HG03039 (cell line): ENCODE measurements at regions not wholly inside any gene's neighbourhood (a gene's known extent, or its start where the extent isn't known, plus 50 kb on each side); places are given as distances from the start of the nearest gene placed in this dataset.
"Not testable (repeated sequence)": the region's sequence is repeated elsewhere in the genome, so short reads cannot be mapped to it uniquely, and the experiment has no call there.

Experiments used
- ATAC-seq: cut with Tn5 transposase; IDR thresholded peaks from one replicate; pipeline ENCODE4 v1.9.1; 2021; ENCODE audit warnings: mild to moderate bottlenecking, moderate library complexity; ENCODE audit not compliant: unreplicated experiment

GRCh38 chr22:22123118-22123959 lies 121.2 kb upstream of the VPREB1 start:
- no peak for ATAC-seq

GRCh38 chr22:22122348-22123117 lies 122.1 kb upstream of the VPREB1 start:
- ATAC-seq: no peak

- ATAC-seq: no peak
Measured at GRCh38 chr22:22121445-22121844, 123.1 kb upstream of the VPREB1 start.

- ATAC-seq: no peak
Measured at GRCh38 chr22:22120160-22120559, 124.4 kb upstream of the VPREB1 start.

- no peak for ATAC-seq
Measured at GRCh38 chr22:22118987-22119386, 125.6 kb upstream of the VPREB1 start.

GRCh38 chr22:22117864-22118544 lies 126.6 kb upstream of the VPREB1 start:
- ATAC-seq: not testable (repeated sequence)

- ATAC-seq: not testable (repeated sequence)
Measured at GRCh38 chr22:22116997-22117770, 127.4 kb upstream of the VPREB1 start.

GRCh38 chr22:22113701-22114100 lies 130.9 kb upstream of the VPREB1 start:
- ATAC-seq: no peak

- no peak for ATAC-seq
Measured at GRCh38 chr22:22112533-22113294, 130.1 kb upstream of the TOP3B start.

- ATAC-seq: no peak
Measured at GRCh38 chr22:22111983-22112382, 129.4 kb upstream of the TOP3B start.

GRCh38 chr22:22111267-22111751 lies 128.7 kb upstream of the TOP3B start:
- ATAC-seq: peak; percentile 57

- peak; percentile 66 for ATAC-seq
Measured at GRCh38 chr22:22110548-22111266, 128.1 kb upstream of the TOP3B start.

GRCh38 chr22:22109693-22110466 lies 127.3 kb upstream of the TOP3B start:
- no peak for ATAC-seq

- no peak for ATAC-seq
Measured at GRCh38 chr22:22106855-22107254, 124.3 kb upstream of the TOP3B start.

GRCh38 chr22:22105364-22105763 lies 122.8 kb upstream of the TOP3B start:
- no peak for ATAC-seq

- no peak for ATAC-seq
Measured at GRCh38 chr22:22103078-22103875, 120.7 kb upstream of the TOP3B start.
